RWPE1 (cell line): ENCODE measurements at regions not wholly inside any gene's neighbourhood (a gene's known extent, or its start where the extent isn't known, plus 50 kb on each side); places are given as distances from the start of the nearest gene placed in this dataset.

ENCODE experiments used
- CTCF ChIA-PET: fragments of 350-600 bp; sonication (Branson Sonifier 250); formaldehyde crosslinking; extraction: SDS; loops from one replicate; lab custom pipeline; 2021; lab: Yijun Ruan, JAX
- POLR2A ChIA-PET: fragments of 400-600 bp; formaldehyde crosslinking; extraction: SDS; loops from one replicate; lab custom pipeline; 2020; ENCODE audit warnings: antibody characterized with exemption; ENCODE audit not compliant: low non-redundant PET; lab: Yijun Ruan, JAX
- DNase-seq: peaks from one replicate; pipeline ENCODE4 v3.0.0; 2012; ENCODE audit warnings: low spot score
- H3K27ac ChIP-seq: fragments of 450-650 bp; 2 replicates; pipeline ENCODE4 v1.5.1; 2017
- TF ChIP-seq, protein P1 (sequence below): fragments of 450-650 bp; conservative IDR thresholded peaks from 2 replicates; pipeline ENCODE4 v1.5.1; 2017; ENCODE audit warnings: low read depth, mild to moderate bottlenecking

- TF ChIP-seq, protein P1, sequence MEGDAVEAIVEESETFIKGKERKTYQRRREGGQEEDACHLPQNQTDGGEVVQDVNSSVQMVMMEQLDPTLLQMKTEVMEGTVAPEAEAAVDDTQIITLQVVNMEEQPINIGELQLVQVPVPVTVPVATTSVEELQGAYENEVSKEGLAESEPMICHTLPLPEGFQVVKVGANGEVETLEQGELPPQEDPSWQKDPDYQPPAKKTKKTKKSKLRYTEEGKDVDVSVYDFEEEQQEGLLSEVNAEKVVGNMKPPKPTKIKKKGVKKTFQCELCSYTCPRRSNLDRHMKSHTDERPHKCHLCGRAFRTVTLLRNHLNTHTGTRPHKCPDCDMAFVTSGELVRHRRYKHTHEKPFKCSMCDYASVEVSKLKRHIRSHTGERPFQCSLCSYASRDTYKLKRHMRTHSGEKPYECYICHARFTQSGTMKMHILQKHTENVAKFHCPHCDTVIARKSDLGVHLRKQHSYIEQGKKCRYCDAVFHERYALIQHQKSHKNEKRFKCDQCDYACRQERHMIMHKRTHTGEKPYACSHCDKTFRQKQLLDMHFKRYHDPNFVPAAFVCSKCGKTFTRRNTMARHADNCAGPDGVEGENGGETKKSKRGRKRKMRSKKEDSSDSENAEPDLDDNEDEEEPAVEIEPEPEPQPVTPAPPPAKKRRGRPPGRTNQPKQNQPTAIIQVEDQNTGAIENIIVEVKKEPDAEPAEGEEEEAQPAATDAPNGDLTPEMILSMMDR = no peak
- no peak for DNase-seq
- CTCF ChIA-PET = no interaction called here
- POLR2A ChIA-PET = no interaction called here
- no peak overlapping the region for H3K27ac ChIP-seq
Measured at GRCh38 chr4:45985038-45985437, 138.8 kb downstream of the GABRG1 start.

GRCh38 chr4:45971108-45971507, 152.7 kb downstream of the GABRG1 start:
- TF ChIP-seq, protein P1 = 0 out of 2 replicates have a peak, but pooled peaks have one; percentile 11
- H3K27ac ChIP-seq = no peak overlapping the region
- peak; percentile 1 for DNase-seq
- POLR2A ChIA-PET = no interaction called here
- CTCF ChIA-PET = interaction anchor here (0.6 kb wide), 2 partner anchors 916 to 1366 kb away, joined by 4 to 5 read pairs; no protein-coding TSS in a partner anchor

GRCh38 chr4:45957353-45957752, 166.5 kb downstream of the GABRG1 start:
- DNase-seq = no peak
- H3K27ac ChIP-seq = no peak overlapping the region
- ChIA-PET POLR2A (no interaction called here), CTCF (no interaction called here)
- TF ChIP-seq, protein P1 = no peak

- ChIA-PET CTCF (no interaction called here), POLR2A (no interaction called here)
- DNase-seq = no peak
- TF ChIP-seq, protein P1 = no peak
- no peak overlapping the region for H3K27ac ChIP-seq
Measured at GRCh38 chr4:45954276-45954675, 169.6 kb downstream of the GABRG1 start.

- DNase-seq = no peak
- H3K27ac ChIP-seq = no peak overlapping the region
- POLR2A ChIA-PET = no interaction called here
- TF ChIP-seq, protein P1 = no peak
- CTCF ChIA-PET = no interaction called here
Measured at GRCh38 chr4:45951153-45951552, 172.7 kb downstream of the GABRG1 start.

DNA sequence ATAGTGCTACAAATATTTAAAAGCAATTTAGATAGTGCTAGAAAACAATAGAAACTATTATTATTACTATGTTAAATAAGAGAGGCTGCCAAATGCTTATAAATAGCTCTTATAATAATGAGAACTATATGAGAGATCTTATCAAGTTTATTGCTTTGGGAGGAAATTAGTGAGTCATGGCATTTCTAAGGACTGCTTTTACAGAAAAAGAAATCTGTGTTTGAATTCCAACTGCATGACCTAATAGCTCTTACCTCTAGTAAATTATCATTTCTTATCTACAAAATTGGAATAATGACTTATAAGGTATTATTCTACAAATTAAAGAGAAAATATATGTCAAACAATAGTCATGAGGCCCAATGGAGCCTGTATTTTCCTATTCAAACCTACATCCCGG, 177.2 kb downstream of the GABRG1 start:
- POLR2A ChIA-PET = no interaction called here
- TF ChIP-seq, protein P1 = no peak
- H3K27ac ChIP-seq = no peak overlapping the region
- CTCF ChIA-PET = no interaction called here
- no peak for DNase-seq

GRCh38 chr4:45944000-45944399, 179.9 kb downstream of the GABRG1 start:
- ChIA-PET CTCF (interaction anchor here (0.6 to 0.7 kb wide), 2 partner anchors 379 to 511 kb away, joined by 3 to 7 read pairs; no protein-coding TSS in a partner anchor), POLR2A (no interaction called here)
- TF ChIP-seq, protein P1 = peak; percentile 28; the same call in 1 of the 2 replicates
- no peak overlapping the region for H3K27ac ChIP-seq
- DNase-seq = peak; percentile 3
